RWPE2 (cell line): ENCODE measurements at regions not wholly inside any gene's neighbourhood (a gene's known extent, or its start where the extent isn't known, plus 50 kb on each side); places are given as distances from the start of the nearest gene placed in this dataset.

Experiments
- ATAC-seq: fragments of 200-7000 bp; cut with Tn5 transposase; 3 replicates; pipeline ENCODE4 v1.9.1; 2021; ENCODE audit warnings: low read depth
- DNase-seq: peaks from one replicate; pipeline ENCODE4 v3.0.0-alpha.2; 2020; ENCODE audit warnings: low spot score
- H3K27ac ChIP-seq: fragments of 450-650 bp; 2 replicates; pipeline ENCODE4 v1.5.1; 2017; ENCODE audit warnings: mild to moderate bottlenecking; ENCODE audit not compliant: poor library complexity, severe bottlenecking
- H3K27me3 ChIP-seq: fragments of 250-450 bp; sonication (Bioruptor Pico); 2 replicates; pipeline ENCODE4 v1.5.1; 2021; ENCODE audit warnings: mild to moderate bottlenecking, moderate library complexity; ENCODE audit not compliant: insufficient read depth, poor library complexity, severe bottlenecking
- H3K36me3 ChIP-seq: fragments of 250-450 bp; sonication (Bioruptor Pico); 2 replicates; pipeline ENCODE4 v1.5.1; 2020; ENCODE audit warnings: low read depth, mild to moderate bottlenecking, moderate library complexity
- H3K4me1 ChIP-seq: fragments of 250-450 bp; sonication (Bioruptor Pico); 2 replicates; pipeline ENCODE4 v1.5.1; 2021; ENCODE audit warnings: mild to moderate bottlenecking, moderate library complexity; ENCODE audit not compliant: insufficient read depth, poor library complexity, severe bottlenecking
- H3K4me3 ChIP-seq: fragments of 250-450 bp; sonication (Bioruptor Pico); 2 replicates; pipeline ENCODE4 v1.5.1; 2021; ENCODE audit warnings: mild to moderate bottlenecking, moderate library complexity; ENCODE audit not compliant: severe bottlenecking
- H3K9me3 ChIP-seq: fragments of 250-450 bp; sonication (Bioruptor Pico); 2 replicates; pipeline ENCODE4 v1.5.1; 2021; ENCODE audit warnings: mild to moderate bottlenecking, moderate library complexity; ENCODE audit not compliant: severe bottlenecking
- TF ChIP-seq, protein P1 (sequence below): fragments of 450-650 bp; IDR thresholded peaks from one replicate; pipeline ENCODE4 v1.5.1; 2017; ENCODE audit warnings: mild to moderate bottlenecking, moderate library complexity; ENCODE audit not compliant: poor library complexity, severe bottlenecking

GRCh38 chr6:3986241-3986640 is 92.7 kb downstream of the FAM217A start:
- ATAC-seq (no peak), DNase-seq (no peak)
- H3K36me3 ChIP-seq = no peaks in the 10 kb centered on the region
- no peaks in the 10 kb centered on the region for H3K27me3 ChIP-seq
- no peaks in the 10 kb centered on the region for H3K9me3 ChIP-seq
- TF ChIP-seq, protein P1, sequence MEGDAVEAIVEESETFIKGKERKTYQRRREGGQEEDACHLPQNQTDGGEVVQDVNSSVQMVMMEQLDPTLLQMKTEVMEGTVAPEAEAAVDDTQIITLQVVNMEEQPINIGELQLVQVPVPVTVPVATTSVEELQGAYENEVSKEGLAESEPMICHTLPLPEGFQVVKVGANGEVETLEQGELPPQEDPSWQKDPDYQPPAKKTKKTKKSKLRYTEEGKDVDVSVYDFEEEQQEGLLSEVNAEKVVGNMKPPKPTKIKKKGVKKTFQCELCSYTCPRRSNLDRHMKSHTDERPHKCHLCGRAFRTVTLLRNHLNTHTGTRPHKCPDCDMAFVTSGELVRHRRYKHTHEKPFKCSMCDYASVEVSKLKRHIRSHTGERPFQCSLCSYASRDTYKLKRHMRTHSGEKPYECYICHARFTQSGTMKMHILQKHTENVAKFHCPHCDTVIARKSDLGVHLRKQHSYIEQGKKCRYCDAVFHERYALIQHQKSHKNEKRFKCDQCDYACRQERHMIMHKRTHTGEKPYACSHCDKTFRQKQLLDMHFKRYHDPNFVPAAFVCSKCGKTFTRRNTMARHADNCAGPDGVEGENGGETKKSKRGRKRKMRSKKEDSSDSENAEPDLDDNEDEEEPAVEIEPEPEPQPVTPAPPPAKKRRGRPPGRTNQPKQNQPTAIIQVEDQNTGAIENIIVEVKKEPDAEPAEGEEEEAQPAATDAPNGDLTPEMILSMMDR = no peak
- no peak overlapping the region for H3K27ac ChIP-seq
- no peak overlapping the region for H3K4me3 ChIP-seq
- peaks cover 4% of the 10 kb centered on the region for H3K4me1 ChIP-seq

GRCh38 chr6:3987053-3987452 is 91.9 kb downstream of the FAM217A start:
- DNase-seq = no peak
- no peak for ATAC-seq
- Histone ChIP-seq H3K4me3 (no peak overlapping the region), H3K27ac (no peak overlapping the region), H3K9me3 (no peaks in the 10 kb centered on the region), H3K27me3 (no peaks in the 10 kb centered on the region), H3K4me1 (peaks cover 9% of the 10 kb centered on the region), H3K36me3 (no peaks in the 10 kb centered on the region)
- TF ChIP-seq, protein P1 = no peak

- no peak overlapping the region for H3K27ac ChIP-seq
Observed at GRCh38 chr6:3987576-3987975, 91.4 kb downstream of the FAM217A start.

GRCh38 chr6:3990692-3991491 is 88.0 kb downstream of the FAM217A start:
- Histone ChIP-seq H3K9me3 (no peaks in the 10 kb centered on the region), H3K27ac (no peak overlapping the region), H3K36me3 (0 out of 2 replicates have a peak, but pooled peaks cover 3% of the 10 kb centered on the region), H3K4me1 (peaks cover 9% of the 10 kb centered on the region), H3K4me3 (no peak overlapping the region), H3K27me3 (no peaks in the 10 kb centered on the region)
- TF ChIP-seq, protein P1 = peak; percentile 95
- peak; percentile 71 for DNase-seq
- peak; percentile 87 for ATAC-seq

More at GRCh38 chr6:3987576-3987975, 91.4 kb downstream of the FAM217A start:
- Histone ChIP-seq H3K4me3 (no peak overlapping the region), H3K36me3 (no peaks in the 10 kb centered on the region), H3K4me1 (peaks cover 9% of the 10 kb centered on the region), H3K27me3 (no peaks in the 10 kb centered on the region), H3K9me3 (no peaks in the 10 kb centered on the region)
- no peak for DNase-seq
- ATAC-seq = no peak
- TF ChIP-seq, protein P1 = no peak

GRCh38 chr6:3991941-3992340 is 87.0 kb downstream of the FAM217A start:
- no peak overlapping the region for H3K4me3 ChIP-seq
- H3K9me3 ChIP-seq = no peaks in the 10 kb centered on the region
- TF ChIP-seq, protein P1 = no peak
- H3K27me3 ChIP-seq = no peaks in the 10 kb centered on the region
- ATAC-seq (no peak), DNase-seq (no peak)
- H3K4me1 ChIP-seq = peaks cover 11% of the 10 kb centered on the region
- H3K27ac ChIP-seq = no peak overlapping the region
- 0 out of 2 replicates have a peak, but pooled peaks cover 3% of the 10 kb centered on the region for H3K36me3 ChIP-seq
